Astrocyte (in vitro differentiated cells and primary cell): ENCODE measurements at regions not wholly inside any gene's neighbourhood (a gene's known extent, or its start where the extent isn't known, plus 50 kb on each side); places are given as distances from the start of the nearest gene placed in this dataset.

Experiments
- DNase-seq: peaks from one replicate; pipeline ENCODE4 v3.0.0-alpha.2; 2010; ENCODE audit warnings: low read depth
- FAIRE-seq: peaks from 2 replicates; lab custom pipeline; 2011; peaks lifted over from hg19 to GRCh38; lab: Jason Lieb, UNC
- H2AFZ ChIP-seq: 2 replicates; pipeline ENCODE4 v1.6.0; 2012; ENCODE audit warnings: low read depth, low read length, inconsistent platforms
- H3K27ac ChIP-seq: 2 replicates; pipeline ENCODE4 v1.5.1; 2011; ENCODE audit warnings: low read depth, low read length, inconsistent platforms
- H3K27me3 ChIP-seq: 2 replicates; pipeline ENCODE4 v1.6.0; 2011; ENCODE audit warnings: low read length, inconsistent platforms; ENCODE audit not compliant: insufficient read depth
- H3K36me3 ChIP-seq: 2 replicates; pipeline ENCODE4 v1.5.1; 2011; ENCODE audit warnings: low read length, inconsistent platforms; ENCODE audit not compliant: insufficient read depth
- H3K4me1 ChIP-seq: 2 replicates; pipeline ENCODE4 v1.5.1; 2011; ENCODE audit warnings: low read length, inconsistent platforms; ENCODE audit not compliant: insufficient read depth
- H3K4me2 ChIP-seq: 2 replicates; pipeline ENCODE4 v1.6.0; 2012; ENCODE audit warnings: low read length, inconsistent platforms
- H3K4me3 ChIP-seq: 2 replicates; pipeline ENCODE4 v1.5.1; 2011; ENCODE audit warnings: low read depth, mild to moderate bottlenecking, low read length, inconsistent platforms; ENCODE audit not compliant: insufficient read depth
- H3K79me2 ChIP-seq: 2 replicates; pipeline ENCODE4 v1.6.0; 2012; ENCODE audit warnings: mild to moderate bottlenecking, low read length, inconsistent platforms; ENCODE audit not compliant: insufficient read depth
- H3K9ac ChIP-seq: 2 replicates; pipeline ENCODE4 v1.6.0; 2012; ENCODE audit warnings: mild to moderate bottlenecking, low read length, inconsistent platforms
- H3K9me3 ChIP-seq: 2 replicates; pipeline ENCODE4 v1.5.1; 2012; ENCODE audit warnings: low read depth, mild to moderate bottlenecking, low read length, inconsistent platforms; ENCODE audit not compliant: insufficient read depth
- H4K20me1 ChIP-seq: 2 replicates; pipeline ENCODE4 v1.6.0; 2012; ENCODE audit warnings: low read length, inconsistent platforms; ENCODE audit not compliant: insufficient read depth
- H3K27ac Mint-ChIP-seq: one replicate; pipeline ENCODE4 v1.8.0; 2021; ENCODE audit warnings: mild to moderate bottlenecking, mixed read lengths; ENCODE audit not compliant: unreplicated experiment
- H3K27me3 Mint-ChIP-seq: one replicate; pipeline ENCODE4 v1.8.0; 2021; ENCODE audit warnings: low read depth, mixed read lengths; ENCODE audit not compliant: unreplicated experiment
- H3K36me3 Mint-ChIP-seq: one replicate; pipeline ENCODE4 v1.8.0; 2021; ENCODE audit warnings: low read depth, mixed read lengths; ENCODE audit not compliant: unreplicated experiment
- H3K4me1 Mint-ChIP-seq: one replicate; pipeline ENCODE4 v1.8.0; 2021; ENCODE audit warnings: low read depth, mixed read lengths; ENCODE audit not compliant: unreplicated experiment
- H3K4me3 Mint-ChIP-seq: one replicate; pipeline ENCODE4 v1.8.0; 2021; ENCODE audit warnings: mild to moderate bottlenecking, moderate library complexity, mixed read lengths; ENCODE audit not compliant: unreplicated experiment
- H3K9me3 Mint-ChIP-seq: one replicate; pipeline ENCODE4 v1.8.0; 2021; ENCODE audit warnings: mild to moderate bottlenecking, mixed read lengths; ENCODE audit not compliant: unreplicated experiment
- EZH2 ChIP-seq: IDR thresholded peaks from 2 replicates; pipeline ENCODE4 v1.6.1; 2012; ENCODE audit warnings: mild to moderate bottlenecking, low read length, inconsistent platforms; ENCODE audit not compliant: insufficient read depth
- TF ChIP-seq, protein P1 (sequence below): IDR thresholded peaks from 2 replicates; pipeline ENCODE4 v1.5.1; 2011; ENCODE audit warnings: low read depth, mild to moderate bottlenecking, inconsistent platforms, low read length, moderate library complexity; ENCODE audit not compliant: insufficient read depth

- H3K27me3 Mint-ChIP-seq = peaks cover 28% of the 10 kb centered on the region
- no peak for FAIRE-seq
These were observed 125.0 kb upstream of the DLG1 start for GRCh38 chr3:197423376-197423775.

GRCh38 chr3:197422506-197422905, 124.1 kb upstream of the DLG1 start:
- H3K4me3 Mint-ChIP-seq = no peak overlapping the region
- H4K20me1 ChIP-seq = no peaks in the 10 kb centered on the region
- H3K4me1 Mint-ChIP-seq = peaks cover 20% of the 10 kb centered on the region
- peaks cover 22% of the 10 kb centered on the region for H3K4me1 ChIP-seq
- FAIRE-seq (no peak), DNase-seq (no peak)
- H3K27ac ChIP-seq = peak overlapping the region; percentile 72
- TF ChIP-seq, protein P1, sequence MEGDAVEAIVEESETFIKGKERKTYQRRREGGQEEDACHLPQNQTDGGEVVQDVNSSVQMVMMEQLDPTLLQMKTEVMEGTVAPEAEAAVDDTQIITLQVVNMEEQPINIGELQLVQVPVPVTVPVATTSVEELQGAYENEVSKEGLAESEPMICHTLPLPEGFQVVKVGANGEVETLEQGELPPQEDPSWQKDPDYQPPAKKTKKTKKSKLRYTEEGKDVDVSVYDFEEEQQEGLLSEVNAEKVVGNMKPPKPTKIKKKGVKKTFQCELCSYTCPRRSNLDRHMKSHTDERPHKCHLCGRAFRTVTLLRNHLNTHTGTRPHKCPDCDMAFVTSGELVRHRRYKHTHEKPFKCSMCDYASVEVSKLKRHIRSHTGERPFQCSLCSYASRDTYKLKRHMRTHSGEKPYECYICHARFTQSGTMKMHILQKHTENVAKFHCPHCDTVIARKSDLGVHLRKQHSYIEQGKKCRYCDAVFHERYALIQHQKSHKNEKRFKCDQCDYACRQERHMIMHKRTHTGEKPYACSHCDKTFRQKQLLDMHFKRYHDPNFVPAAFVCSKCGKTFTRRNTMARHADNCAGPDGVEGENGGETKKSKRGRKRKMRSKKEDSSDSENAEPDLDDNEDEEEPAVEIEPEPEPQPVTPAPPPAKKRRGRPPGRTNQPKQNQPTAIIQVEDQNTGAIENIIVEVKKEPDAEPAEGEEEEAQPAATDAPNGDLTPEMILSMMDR = no peak
- TF ChIP-seq EZH2 = no peak
- no peaks in the 10 kb centered on the region for H3K9me3 ChIP-seq
- H3K4me3 ChIP-seq = no peak overlapping the region
- no peaks in the 10 kb centered on the region for H3K79me2 ChIP-seq
- peaks cover 28% of the 10 kb centered on the region for H3K27me3 Mint-ChIP-seq
- no peak overlapping the region for H2AFZ ChIP-seq
- no peaks in the 10 kb centered on the region for H3K27me3 ChIP-seq
- no peaks in the 10 kb centered on the region for H3K36me3 Mint-ChIP-seq
- H3K9ac ChIP-seq = peak overlapping the region; percentile 46
- H3K36me3 ChIP-seq = no peaks in the 10 kb centered on the region
- peak overlapping the region; percentile 53 for H3K4me2 ChIP-seq
- peaks cover 2% of the 10 kb centered on the region for H3K9me3 Mint-ChIP-seq
- no peak overlapping the region for H3K27ac Mint-ChIP-seq

More at GRCh38 chr3:197423376-197423775, 125.0 kb upstream of the DLG1 start:
- no peak overlapping the region for H3K4me3 Mint-ChIP-seq
- no peak overlapping the region for H3K4me3 ChIP-seq
- no peak overlapping the region for H3K9ac ChIP-seq
- H4K20me1 ChIP-seq = no peaks in the 10 kb centered on the region
- no peak overlapping the region for H3K4me2 ChIP-seq
- H2AFZ ChIP-seq = no peak overlapping the region
- peaks cover 22% of the 10 kb centered on the region for H3K4me1 Mint-ChIP-seq
- H3K4me1 ChIP-seq = peaks cover 21% of the 10 kb centered on the region
- H3K27me3 ChIP-seq = no peaks in the 10 kb centered on the region
- H3K27ac Mint-ChIP-seq = peak overlapping the region; percentile 12
- H3K36me3 Mint-ChIP-seq = no peaks in the 10 kb centered on the region
- no peak overlapping the region for H3K27ac ChIP-seq
- TF ChIP-seq, protein P1 = no peak
- no peak for TF ChIP-seq EZH2
- no peaks in the 10 kb centered on the region for H3K36me3 ChIP-seq
- no peaks in the 10 kb centered on the region for H3K9me3 ChIP-seq
- no peaks in the 10 kb centered on the region for H3K79me2 ChIP-seq
- peaks cover 2% of the 10 kb centered on the region for H3K9me3 Mint-ChIP-seq
- DNase-seq = no peak

DNA sequence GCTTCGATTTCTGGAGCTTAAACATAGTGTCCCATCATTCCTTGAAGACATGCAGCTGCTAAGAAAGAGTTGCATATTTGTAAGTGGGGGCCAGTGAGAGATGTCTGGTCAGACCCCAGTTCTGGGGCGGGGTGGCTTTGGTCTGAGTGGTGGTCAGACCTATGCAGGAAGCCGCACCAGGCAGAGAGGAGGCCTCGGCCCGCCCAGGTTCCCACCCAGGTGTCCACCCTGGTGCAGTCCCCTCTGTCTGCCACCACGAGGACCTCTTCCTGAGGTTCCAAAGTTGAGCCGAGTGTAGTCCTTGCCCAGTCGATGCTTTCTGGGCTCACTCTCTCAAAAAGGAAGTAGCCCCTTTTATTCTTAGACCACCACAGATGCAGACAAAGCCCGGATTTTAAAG, 122.6 kb upstream of the DLG1 start:
- H3K4me1 ChIP-seq = peaks cover 22% of the 10 kb centered on the region
- FAIRE-seq (no peak), DNase-seq (no peak)
- TF ChIP-seq EZH2 = no peak
- TF ChIP-seq, protein P1 = no peak
- peak overlapping the region; percentile 56 for H3K27ac ChIP-seq
- H3K79me2 ChIP-seq = no peaks in the 10 kb centered on the region
- H3K36me3 ChIP-seq = no peaks in the 10 kb centered on the region
- Mint-ChIP-seq H3K27ac (peak overlapping the region; percentile 66), H3K9me3 (peaks cover 2% of the 10 kb centered on the region), H3K4me3 (no peak overlapping the region), H3K36me3 (no peaks in the 10 kb centered on the region), H3K4me1 (peaks cover 20% of the 10 kb centered on the region), H3K27me3 (peaks cover 28% of the 10 kb centered on the region)
- H3K9ac ChIP-seq = no peak overlapping the region
- H3K9me3 ChIP-seq = no peaks in the 10 kb centered on the region
- no peak overlapping the region for H2AFZ ChIP-seq
- no peak overlapping the region for H3K4me3 ChIP-seq
- no peaks in the 10 kb centered on the region for H4K20me1 ChIP-seq
- no peak overlapping the region for H3K4me2 ChIP-seq
- H3K27me3 ChIP-seq = no peaks in the 10 kb centered on the region
